ENCODE measurements at regions not wholly inside any gene's neighbourhood (a gene's known extent, or its start where the extent isn't known, plus 50 kb on each side); places are given as distances from the start of the nearest gene placed in this dataset.

DNA sequence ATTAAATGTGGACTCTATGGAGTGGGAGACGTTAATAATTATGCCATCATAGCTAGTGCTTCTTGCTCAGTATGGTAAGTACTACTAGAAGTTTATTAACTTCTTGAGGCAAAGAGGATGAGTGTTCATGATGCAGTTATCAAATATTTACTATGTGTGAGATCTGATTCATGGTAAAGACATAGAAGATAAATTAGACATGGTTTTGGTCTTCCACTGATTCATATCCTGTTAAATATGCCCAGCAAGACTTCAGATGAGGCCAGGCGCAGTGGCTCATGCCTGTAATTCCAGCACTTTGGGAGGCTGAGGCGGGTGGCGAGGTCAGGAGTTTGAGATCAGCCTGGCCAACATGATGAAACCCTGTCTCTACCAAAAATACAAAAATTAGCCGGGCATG is 547.1 kb upstream of the ANKRD30A start:
- H3K79me2 ChIP-seq (ENCODE audit: low read depth) = no peaks in the 10 kb centered on the region
- H3F3A ChIP-seq (ENCODE audit: insufficient read depth, low read depth) = no peaks in the 10 kb centered on the region
- DNase-seq = no peak
- H2AFZ ChIP-seq = no peak overlapping the region
- no peak for TF ChIP-seq EZH2 (IDR thresholded peaks at IDR 0.05; ENCODE audit: low read depth)
- TF ChIP-seq, protein P1, sequence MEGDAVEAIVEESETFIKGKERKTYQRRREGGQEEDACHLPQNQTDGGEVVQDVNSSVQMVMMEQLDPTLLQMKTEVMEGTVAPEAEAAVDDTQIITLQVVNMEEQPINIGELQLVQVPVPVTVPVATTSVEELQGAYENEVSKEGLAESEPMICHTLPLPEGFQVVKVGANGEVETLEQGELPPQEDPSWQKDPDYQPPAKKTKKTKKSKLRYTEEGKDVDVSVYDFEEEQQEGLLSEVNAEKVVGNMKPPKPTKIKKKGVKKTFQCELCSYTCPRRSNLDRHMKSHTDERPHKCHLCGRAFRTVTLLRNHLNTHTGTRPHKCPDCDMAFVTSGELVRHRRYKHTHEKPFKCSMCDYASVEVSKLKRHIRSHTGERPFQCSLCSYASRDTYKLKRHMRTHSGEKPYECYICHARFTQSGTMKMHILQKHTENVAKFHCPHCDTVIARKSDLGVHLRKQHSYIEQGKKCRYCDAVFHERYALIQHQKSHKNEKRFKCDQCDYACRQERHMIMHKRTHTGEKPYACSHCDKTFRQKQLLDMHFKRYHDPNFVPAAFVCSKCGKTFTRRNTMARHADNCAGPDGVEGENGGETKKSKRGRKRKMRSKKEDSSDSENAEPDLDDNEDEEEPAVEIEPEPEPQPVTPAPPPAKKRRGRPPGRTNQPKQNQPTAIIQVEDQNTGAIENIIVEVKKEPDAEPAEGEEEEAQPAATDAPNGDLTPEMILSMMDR (conservative IDR thresholded peaks at IDR 0.05) = no peak
- intact Hi-C loops (cut with micrococcal nuclease; ENCODE audit: unreplicated experiment) = no loop called here
- CTCF ChIA-PET = no interaction called here
- peaks cover 6% of the 10 kb centered on the region; the same call in 1 of the 2 replicates for H3K27me3 ChIP-seq (ENCODE audit: insufficient read depth, low read depth)
- no peaks in the 10 kb centered on the region for H3K9me2 ChIP-seq (ENCODE audit: insufficient read depth)
- H3K27ac ChIP-seq = no peak overlapping the region
- H3K4me2 ChIP-seq = no peak overlapping the region
- no peaks in the 10 kb centered on the region for H3K36me3 ChIP-seq (ENCODE audit: low read depth)
- no peaks in the 10 kb centered on the region for H3K9me3 ChIP-seq (ENCODE audit: insufficient read depth, low read depth)
- BruUV-seq (replicated peaks) = no TSS peak
- H3K4me3 ChIP-seq = no peak overlapping the region
- no peaks in the 10 kb centered on the region for H4K20me1 ChIP-seq (ENCODE audit: insufficient read depth)
- no peaks in the 10 kb centered on the region for H3K4me1 ChIP-seq (replicated peaks; ENCODE audit: insufficient read depth)
- POLR2A ChIA-PET (ENCODE audit: unreplicated experiment) = no interaction called here

DNA sequence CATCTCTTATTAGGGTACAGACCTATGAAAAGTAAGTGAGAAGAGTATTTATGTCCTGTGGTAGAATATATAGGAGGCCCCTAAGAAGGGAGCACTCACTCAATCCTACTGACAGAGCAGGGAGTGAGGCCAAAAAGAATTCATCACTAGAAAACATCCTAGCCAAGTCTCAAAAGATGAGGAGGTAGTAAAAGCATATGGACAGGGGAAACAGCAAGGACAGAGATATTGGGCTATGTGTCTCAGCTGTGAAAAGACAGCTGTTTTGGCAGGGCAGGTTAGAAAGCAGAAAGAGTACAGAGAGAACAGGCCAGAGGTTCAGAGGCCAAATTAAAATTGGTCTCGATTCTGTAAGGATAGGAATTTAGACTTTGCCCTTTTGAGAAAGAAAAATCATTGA is 548.3 kb upstream of the ANKRD30A start:
- Histone ChIP-seq H2AFZ (no peak overlapping the region), H3K9me2 (ENCODE audit: insufficient read depth) (no peaks in the 10 kb centered on the region), H3K79me2 (ENCODE audit: low read depth) (no peaks in the 10 kb centered on the region), H3F3A (ENCODE audit: insufficient read depth, low read depth) (no peaks in the 10 kb centered on the region), H3K9me3 (ENCODE audit: insufficient read depth, low read depth) (no peaks in the 10 kb centered on the region), H3K4me2 (no peak overlapping the region), H4K20me1 (ENCODE audit: insufficient read depth) (no peaks in the 10 kb centered on the region), H3K4me1 (replicated peaks; ENCODE audit: insufficient read depth) (no peaks in the 10 kb centered on the region), H3K27me3 (ENCODE audit: insufficient read depth, low read depth) (peaks cover 6% of the 10 kb centered on the region; the same call in 1 of the 2 replicates), H3K4me3 (no peak overlapping the region), H3K36me3 (ENCODE audit: low read depth) (no peaks in the 10 kb centered on the region), H3K27ac (no peak overlapping the region)
- DNase-seq = no peak
- ChIA-PET CTCF (no interaction called here), POLR2A (ENCODE audit: unreplicated experiment) (no interaction called here)
- TF ChIP-seq, protein P1 (conservative IDR thresholded peaks at IDR 0.05) = no peak
- no peak for TF ChIP-seq EZH2 (IDR thresholded peaks at IDR 0.05; ENCODE audit: low read depth)
- intact Hi-C loops (cut with micrococcal nuclease; ENCODE audit: unreplicated experiment) = no loop called here
- BruUV-seq (replicated peaks) = no TSS peak

DNA sequence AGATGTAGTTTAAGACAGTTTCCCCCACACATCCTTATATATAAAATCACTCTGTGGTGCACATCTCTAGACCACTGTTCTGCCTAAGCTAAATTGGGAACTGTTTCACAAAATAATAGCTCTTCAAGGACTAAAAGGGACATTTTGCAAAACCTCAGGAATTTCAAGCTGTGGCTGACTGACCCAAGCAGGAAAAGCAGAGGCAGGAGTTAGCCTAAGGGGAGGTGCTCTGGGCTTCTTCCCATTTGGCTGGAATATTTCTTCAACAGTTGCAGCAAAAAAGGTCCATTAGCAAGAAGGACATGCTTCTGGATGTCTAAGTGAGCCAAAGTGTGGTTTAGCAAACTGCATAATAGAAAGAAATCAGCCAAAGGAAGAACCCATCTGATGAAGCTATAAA is 551.2 kb upstream of the ANKRD30A start:
- POLR2A ChIA-PET (ENCODE audit: unreplicated experiment) = no interaction called here
- CTCF ChIA-PET = no interaction called here
- Histone ChIP-seq H2AFZ (no peak overlapping the region), H3K4me1 (replicated peaks; ENCODE audit: insufficient read depth) (no peaks in the 10 kb centered on the region), H3K27me3 (ENCODE audit: insufficient read depth, low read depth) (peaks cover 11% of the 10 kb centered on the region; the same call in 1 of the 2 replicates), H3K79me2 (ENCODE audit: low read depth) (no peaks in the 10 kb centered on the region), H3K4me3 (no peak overlapping the region), H4K20me1 (ENCODE audit: insufficient read depth) (no peaks in the 10 kb centered on the region), H3K27ac (no peak overlapping the region), H3K36me3 (ENCODE audit: low read depth) (no peaks in the 10 kb centered on the region), H3K9me2 (ENCODE audit: insufficient read depth) (no peaks in the 10 kb centered on the region), H3K9me3 (ENCODE audit: insufficient read depth, low read depth) (no peaks in the 10 kb centered on the region), H3K4me2 (no peak overlapping the region), H3F3A (ENCODE audit: insufficient read depth, low read depth) (no peaks in the 10 kb centered on the region)
- no TSS peak for BruUV-seq (replicated peaks)
- DNase-seq = no peak
- intact Hi-C loops (cut with micrococcal nuclease; ENCODE audit: unreplicated experiment) = no loop called here
- TF ChIP-seq EZH2 (IDR thresholded peaks at IDR 0.05; ENCODE audit: low read depth) = no peak
- TF ChIP-seq, protein P1 (conservative IDR thresholded peaks at IDR 0.05) = no peak
